ENCODE measurements at regions not wholly inside any gene's neighbourhood (a gene's known extent, or its start where the extent isn't known, plus 50 kb on each side); places are given as distances from the start of the nearest gene placed in this dataset.
A peak's percentile ranks its signal among the peaks of the same experiment; 100 is the strongest.

GRCh38 chr9:22343218-22343611, 103.4 kb upstream of the DMRTA1 start:
- Mint-ChIP-seq H3K9me3 (ENCODE audit: unreplicated experiment) (peaks cover 3% of the 10 kb centered on the region), H3K4me3 (ENCODE audit: unreplicated experiment) (no peak overlapping the region), H3K27me3 (ENCODE audit: low read depth, unreplicated experiment) (no peaks in the 10 kb centered on the region), H3K36me3 (ENCODE audit: low read depth, unreplicated experiment) (no peaks in the 10 kb centered on the region), H3K4me1 (ENCODE audit: low read depth, unreplicated experiment) (peaks cover 15% of the 10 kb centered on the region), H3K27ac (ENCODE audit: unreplicated experiment) (peak overlapping the region; percentile 67)
- no peak overlapping the region for H2AFZ ChIP-seq (ENCODE audit: low read depth, low read length)
- peak overlapping the region; percentile 42 for H3K27ac ChIP-seq (ENCODE audit: low read depth, low read length)
- no peak for FAIRE-seq
- H3K4me1 ChIP-seq (ENCODE audit: insufficient read depth, low read length), result peaks cover 11% of the 10 kb centered on the region
- no peak for TF ChIP-seq EZH2 (IDR thresholded peaks at IDR 0.05; ENCODE audit: insufficient read depth, low read length)
- TF ChIP-seq, protein P1, sequence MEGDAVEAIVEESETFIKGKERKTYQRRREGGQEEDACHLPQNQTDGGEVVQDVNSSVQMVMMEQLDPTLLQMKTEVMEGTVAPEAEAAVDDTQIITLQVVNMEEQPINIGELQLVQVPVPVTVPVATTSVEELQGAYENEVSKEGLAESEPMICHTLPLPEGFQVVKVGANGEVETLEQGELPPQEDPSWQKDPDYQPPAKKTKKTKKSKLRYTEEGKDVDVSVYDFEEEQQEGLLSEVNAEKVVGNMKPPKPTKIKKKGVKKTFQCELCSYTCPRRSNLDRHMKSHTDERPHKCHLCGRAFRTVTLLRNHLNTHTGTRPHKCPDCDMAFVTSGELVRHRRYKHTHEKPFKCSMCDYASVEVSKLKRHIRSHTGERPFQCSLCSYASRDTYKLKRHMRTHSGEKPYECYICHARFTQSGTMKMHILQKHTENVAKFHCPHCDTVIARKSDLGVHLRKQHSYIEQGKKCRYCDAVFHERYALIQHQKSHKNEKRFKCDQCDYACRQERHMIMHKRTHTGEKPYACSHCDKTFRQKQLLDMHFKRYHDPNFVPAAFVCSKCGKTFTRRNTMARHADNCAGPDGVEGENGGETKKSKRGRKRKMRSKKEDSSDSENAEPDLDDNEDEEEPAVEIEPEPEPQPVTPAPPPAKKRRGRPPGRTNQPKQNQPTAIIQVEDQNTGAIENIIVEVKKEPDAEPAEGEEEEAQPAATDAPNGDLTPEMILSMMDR (IDR thresholded peaks at IDR 0.05; ENCODE audit: insufficient read depth, low read depth, low read length), result no peak
- no peak overlapping the region for H3K4me3 ChIP-seq (ENCODE audit: insufficient read depth, low read depth, low read length)
- DNase-seq (ENCODE audit: low read depth), result no peak
- no peaks in the 10 kb centered on the region for H3K9me3 ChIP-seq (ENCODE audit: insufficient read depth, low read depth, low read length)
- peak overlapping the region; percentile 38 for H3K4me2 ChIP-seq (ENCODE audit: low read length)
- H3K36me3 ChIP-seq (ENCODE audit: insufficient read depth, low read length), result no peaks in the 10 kb centered on the region
- H3K79me2 ChIP-seq (ENCODE audit: insufficient read depth, low read length), result no peaks in the 10 kb centered on the region
- H3K9ac ChIP-seq (ENCODE audit: low read length), result peak overlapping the region; percentile 0
- H4K20me1 ChIP-seq (ENCODE audit: insufficient read depth, low read length), result no peaks in the 10 kb centered on the region
- H3K27me3 ChIP-seq (ENCODE audit: insufficient read depth, low read length), result no peaks in the 10 kb centered on the region

GRCh38 chr9:22354699-22355384, 91.8 kb upstream of the DMRTA1 start:
- no peaks in the 10 kb centered on the region for H3K9me3 ChIP-seq (ENCODE audit: insufficient read depth, low read depth, low read length)
- H3K4me2 ChIP-seq (ENCODE audit: low read length), result no peak overlapping the region
- Mint-ChIP-seq H3K9me3 (ENCODE audit: unreplicated experiment) (peaks cover 19% of the 10 kb centered on the region), H3K4me3 (ENCODE audit: unreplicated experiment) (no peak overlapping the region), H3K27me3 (ENCODE audit: low read depth, unreplicated experiment) (no peaks in the 10 kb centered on the region), H3K27ac (ENCODE audit: unreplicated experiment) (no peak overlapping the region), H3K36me3 (ENCODE audit: low read depth, unreplicated experiment) (peaks cover 8% of the 10 kb centered on the region), H3K4me1 (ENCODE audit: low read depth, unreplicated experiment) (no peaks in the 10 kb centered on the region)
- no peaks in the 10 kb centered on the region for H4K20me1 ChIP-seq (ENCODE audit: insufficient read depth, low read length)
- no peak overlapping the region for H3K27ac ChIP-seq (ENCODE audit: low read depth, low read length)
- H3K36me3 ChIP-seq (ENCODE audit: insufficient read depth, low read length), result no peaks in the 10 kb centered on the region
- no peaks in the 10 kb centered on the region for H3K79me2 ChIP-seq (ENCODE audit: insufficient read depth, low read length)
- no peaks in the 10 kb centered on the region for H3K4me1 ChIP-seq (ENCODE audit: insufficient read depth, low read length)
- H3K9ac ChIP-seq (ENCODE audit: low read length), result no peak overlapping the region
- TF ChIP-seq EZH2 (IDR thresholded peaks at IDR 0.05; ENCODE audit: insufficient read depth, low read length), result no peak
- DNase-seq (ENCODE audit: low read depth) (peak; percentile 45), FAIRE-seq (no peak)
- no peak overlapping the region for H2AFZ ChIP-seq (ENCODE audit: low read depth, low read length)
- no peaks in the 10 kb centered on the region for H3K27me3 ChIP-seq (ENCODE audit: insufficient read depth, low read length)
- no peak overlapping the region for H3K4me3 ChIP-seq (ENCODE audit: insufficient read depth, low read depth, low read length)

- DNase-seq (ENCODE audit: low read depth) (no peak), FAIRE-seq (no peak)
- Mint-ChIP-seq H3K36me3 (ENCODE audit: low read depth, unreplicated experiment) (peaks cover 9% of the 10 kb centered on the region), H3K9me3 (ENCODE audit: unreplicated experiment) (peaks cover 19% of the 10 kb centered on the region), H3K27ac (ENCODE audit: unreplicated experiment) (no peak overlapping the region), H3K4me3 (ENCODE audit: unreplicated experiment) (no peak overlapping the region), H3K27me3 (ENCODE audit: low read depth, unreplicated experiment) (no peaks in the 10 kb centered on the region), H3K4me1 (ENCODE audit: low read depth, unreplicated experiment) (no peaks in the 10 kb centered on the region)
- Histone ChIP-seq H3K27me3 (ENCODE audit: insufficient read depth, low read length) (no peaks in the 10 kb centered on the region), H3K27ac (ENCODE audit: low read depth, low read length) (no peak overlapping the region), H2AFZ (ENCODE audit: low read depth, low read length) (no peak overlapping the region), H4K20me1 (ENCODE audit: insufficient read depth, low read length) (no peaks in the 10 kb centered on the region), H3K4me3 (ENCODE audit: insufficient read depth, low read depth, low read length) (no peak overlapping the region), H3K4me2 (ENCODE audit: low read length) (no peak overlapping the region), H3K9me3 (ENCODE audit: insufficient read depth, low read depth, low read length) (no peaks in the 10 kb centered on the region), H3K9ac (ENCODE audit: low read length) (no peak overlapping the region), H3K79me2 (ENCODE audit: insufficient read depth, low read length) (no peaks in the 10 kb centered on the region), H3K36me3 (ENCODE audit: insufficient read depth, low read length) (no peaks in the 10 kb centered on the region), H3K4me1 (ENCODE audit: insufficient read depth, low read length) (no peaks in the 10 kb centered on the region)
- TF ChIP-seq EZH2 (IDR thresholded peaks at IDR 0.05; ENCODE audit: insufficient read depth, low read length), result no peak
- TF ChIP-seq, protein P1 (IDR thresholded peaks at IDR 0.05; ENCODE audit: insufficient read depth, low read depth, low read length), result no peak
These were observed 89.6 kb upstream of the DMRTA1 start for GRCh38 chr9:22356985-22357384.

Measured in astrocyte (in vitro differentiated cells and primary cell).